HG03139 (cell line): ENCODE measurements at regions not wholly inside any gene's neighbourhood (a gene's known extent, or its start where the extent isn't known, plus 50 kb on each side); places are given as distances from the start of the nearest gene placed in this dataset.
"Not testable (repeated sequence)": the region's sequence is repeated elsewhere in the genome, so short reads cannot be mapped to it uniquely, and the experiment has no call there.

Experiments used
- ATAC-seq: cut with Tn5 transposase; IDR thresholded peaks from one replicate; pipeline ENCODE4 v1.9.1; 2021; ENCODE audit not compliant: unreplicated experiment

DNA sequence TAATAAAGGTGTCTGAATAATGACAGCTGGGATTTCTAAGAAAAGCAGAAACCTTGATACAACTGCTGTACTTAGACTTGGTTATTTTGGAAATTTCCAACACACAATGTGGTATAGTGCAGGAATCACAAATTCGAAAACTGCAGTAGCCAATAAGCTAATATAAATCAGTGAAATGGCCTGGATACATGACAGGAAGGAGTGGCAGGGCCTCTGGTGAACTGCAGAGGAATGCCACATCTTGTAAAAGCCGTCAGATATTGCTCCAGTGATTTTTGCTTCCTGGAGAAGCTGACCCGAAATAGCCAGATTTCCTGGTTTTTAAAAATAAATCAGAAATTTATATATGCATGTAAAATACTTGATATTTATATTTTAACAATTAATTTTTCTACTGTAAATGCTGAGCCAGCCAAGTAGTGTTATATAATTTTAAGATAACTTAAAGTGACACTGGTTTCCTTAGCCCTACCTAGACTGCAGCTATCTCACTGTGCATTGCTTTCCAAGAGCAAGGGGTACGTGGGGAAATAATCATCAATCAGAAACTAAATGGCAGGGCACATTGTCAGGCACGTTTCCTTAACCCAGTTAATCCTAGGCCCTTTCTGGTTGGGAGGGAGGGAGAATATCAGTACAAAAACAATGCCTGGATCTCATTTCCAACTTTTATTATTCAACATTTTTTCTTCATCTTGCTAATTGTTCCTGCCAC lies 182.4 kb downstream of the RASEF start:
- no peak for ATAC-seq

- no peak for ATAC-seq
These were observed 180.8 kb downstream of the RASEF start for GRCh38 chr9:82882138-82882537.

GRCh38 chr9:82882748-82883147 lies 180.2 kb downstream of the RASEF start:
- no peak for ATAC-seq

DNA sequence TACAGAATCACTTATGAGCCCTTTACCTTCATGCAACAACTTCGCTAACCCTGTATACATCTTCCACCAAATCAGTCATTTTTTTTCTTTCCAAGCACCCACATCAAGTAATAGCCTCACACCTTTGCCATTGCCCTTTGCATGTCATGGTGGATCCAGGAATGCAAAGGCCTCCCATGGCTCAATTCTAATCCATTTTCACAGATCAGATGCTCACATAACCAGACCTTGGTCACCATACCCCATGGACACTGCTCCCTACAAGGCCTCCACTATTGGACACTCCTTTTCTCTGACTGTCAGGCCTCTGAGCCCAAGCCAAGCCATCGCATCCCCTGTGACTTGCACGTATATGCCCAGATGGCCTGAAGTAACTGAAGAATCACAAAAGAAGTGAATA lies 179.5 kb downstream of the RASEF start:
- no peak for ATAC-seq

DNA sequence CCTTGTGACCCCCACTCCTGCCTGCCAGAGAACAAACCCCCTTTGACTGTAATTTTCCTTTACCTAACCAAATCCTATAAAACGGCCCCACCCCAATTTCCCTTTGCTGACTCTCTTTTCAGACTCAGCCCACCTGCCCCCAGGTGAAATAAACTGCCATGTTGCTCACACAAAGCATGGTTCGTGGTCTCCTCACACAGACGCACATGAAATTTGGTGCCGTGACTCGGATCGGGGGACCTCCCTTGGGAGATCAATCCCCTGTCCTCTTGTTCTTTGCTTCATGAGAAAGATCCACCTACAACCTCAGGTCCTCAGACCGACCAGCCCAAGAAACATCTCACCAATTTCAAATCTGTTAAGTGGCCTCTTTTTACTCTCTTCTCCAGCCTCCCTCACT lies 179.0 kb downstream of the RASEF start:
- not testable (repeated sequence) for ATAC-seq

- ATAC-seq: no peak
These were observed 172.5 kb downstream of the RASEF start for GRCh38 chr9:82890401-82890800.

DNA sequence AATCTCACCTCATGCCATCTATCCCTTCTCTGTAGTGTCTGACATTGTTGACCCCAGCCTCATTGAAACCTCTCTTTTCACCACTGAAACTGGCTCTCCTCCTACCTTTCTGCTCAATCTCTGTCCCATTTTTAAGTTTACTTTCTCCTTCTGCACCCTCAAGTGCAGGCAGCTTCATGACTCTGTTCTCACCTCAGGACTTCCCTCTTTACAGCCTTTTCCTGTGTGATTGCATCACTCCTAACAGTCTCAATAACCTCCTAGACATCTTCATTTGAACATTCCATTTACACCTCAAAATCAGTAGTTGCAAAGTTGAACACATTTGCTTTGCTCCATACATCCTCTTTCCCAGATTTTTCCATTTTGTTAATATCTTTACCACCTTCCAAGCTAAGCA lies 172.1 kb downstream of the RASEF start:
- no peak for ATAC-seq

- ATAC-seq: no peak
These were observed 171.6 kb downstream of the RASEF start for GRCh38 chr9:82891321-82891720.

DNA sequence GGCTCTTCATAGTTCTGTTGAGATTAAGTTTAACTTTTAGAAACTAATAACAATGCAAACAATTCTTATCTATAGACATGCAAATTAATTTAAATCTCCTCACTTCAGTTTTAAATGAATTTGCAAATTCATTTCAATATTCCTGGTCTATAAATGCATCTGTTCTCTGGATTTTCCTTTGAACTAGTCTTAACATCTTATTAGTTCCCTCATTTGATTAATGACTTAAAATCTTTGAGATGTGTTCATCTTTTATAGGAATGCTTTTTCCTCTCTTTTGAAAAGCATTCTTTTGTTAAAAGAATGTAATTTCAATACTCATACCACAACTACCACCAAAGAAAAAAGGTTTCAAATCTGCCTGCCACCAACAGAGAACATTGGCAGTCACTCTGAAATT lies 169.4 kb downstream of the RASEF start:
- no peak for ATAC-seq

- no peak for ATAC-seq
These were observed 168.4 kb downstream of the RASEF start for GRCh38 chr9:82894548-82894947.

DNA sequence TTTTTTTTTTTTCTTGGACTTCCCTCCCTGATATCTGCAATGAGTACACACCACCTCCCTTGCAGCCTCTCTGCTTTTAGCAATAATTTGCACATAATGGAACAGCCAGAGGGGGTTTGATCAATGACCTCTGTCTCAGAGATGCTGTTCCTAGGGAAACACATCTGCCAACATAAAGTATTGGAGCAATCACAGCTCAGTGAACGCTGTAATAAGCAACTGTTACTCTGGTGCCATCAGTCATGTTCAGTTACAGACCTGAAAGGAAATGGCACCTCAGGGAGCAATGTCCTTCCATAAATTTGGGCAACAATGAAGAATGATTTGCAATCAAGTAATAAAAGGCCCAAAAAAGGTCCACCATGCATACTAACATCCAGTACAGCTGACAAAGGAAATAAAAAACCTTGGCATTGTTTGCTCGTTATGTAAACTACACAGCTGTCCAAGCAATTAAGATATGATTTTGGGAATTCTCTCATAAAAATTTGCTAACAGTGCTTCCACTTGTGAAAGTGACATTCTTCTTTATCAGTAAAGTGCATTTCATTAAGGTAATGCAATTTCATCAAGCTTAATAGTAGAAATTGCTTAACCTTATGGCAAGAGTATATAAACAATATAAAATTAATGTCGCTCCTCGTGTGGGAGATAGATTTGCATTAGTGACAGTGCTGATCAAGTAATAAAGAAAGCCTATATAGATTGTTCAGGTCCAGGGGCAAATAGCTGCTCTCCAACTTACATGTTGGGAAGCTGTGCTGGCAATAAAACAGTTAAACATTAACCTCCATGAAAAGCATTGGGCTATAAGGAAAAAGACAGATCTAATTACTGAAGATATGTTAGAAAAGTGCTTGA lies 167.8 kb downstream of the RASEF start:
- no peak for ATAC-seq

- ATAC-seq: no peak
These were observed 167.2 kb downstream of the RASEF start for GRCh38 chr9:82895822-82896110.

GRCh38 chr9:82903503-82903902 lies 159.4 kb downstream of the RASEF start:
- no peak for ATAC-seq

DNA sequence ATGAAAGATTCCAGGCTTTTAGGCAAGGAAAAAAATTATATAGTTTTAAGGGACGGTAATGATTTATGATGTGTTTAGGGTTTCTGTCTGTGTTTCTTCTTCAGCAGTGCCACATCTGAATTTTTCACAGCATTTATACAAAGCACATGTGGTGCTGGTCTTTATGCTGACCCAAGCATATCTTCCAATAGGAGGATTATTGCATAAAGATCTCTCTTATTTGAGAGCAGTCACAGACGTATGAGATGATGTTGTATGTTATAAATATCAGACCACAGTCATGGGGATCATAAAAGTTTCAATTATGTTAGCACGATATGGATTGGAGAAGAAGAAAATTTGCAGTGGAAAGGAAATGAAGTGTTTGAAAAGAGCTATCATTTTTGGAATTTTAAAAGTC lies 150.9 kb downstream of the RASEF start:
- ATAC-seq: no peak

DNA sequence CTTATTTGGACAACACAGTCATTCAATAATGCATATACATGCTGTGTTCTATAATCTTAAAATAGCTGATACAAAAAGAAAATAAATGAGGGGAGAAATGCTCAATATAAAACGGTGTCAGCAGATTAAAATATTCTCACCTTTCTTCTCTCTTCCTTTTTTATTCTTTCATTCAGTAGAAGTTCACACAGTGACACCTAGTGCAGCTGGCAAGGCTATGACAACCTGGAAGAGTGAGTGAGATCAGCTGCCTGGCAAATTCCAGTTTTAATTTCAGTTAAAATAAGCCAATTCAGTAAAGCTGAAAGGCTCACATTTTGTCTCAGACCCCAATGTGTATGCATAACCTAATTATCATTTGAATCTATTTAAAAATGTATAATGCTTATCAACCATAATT lies 150.3 kb downstream of the RASEF start:
- no peak for ATAC-seq

DNA sequence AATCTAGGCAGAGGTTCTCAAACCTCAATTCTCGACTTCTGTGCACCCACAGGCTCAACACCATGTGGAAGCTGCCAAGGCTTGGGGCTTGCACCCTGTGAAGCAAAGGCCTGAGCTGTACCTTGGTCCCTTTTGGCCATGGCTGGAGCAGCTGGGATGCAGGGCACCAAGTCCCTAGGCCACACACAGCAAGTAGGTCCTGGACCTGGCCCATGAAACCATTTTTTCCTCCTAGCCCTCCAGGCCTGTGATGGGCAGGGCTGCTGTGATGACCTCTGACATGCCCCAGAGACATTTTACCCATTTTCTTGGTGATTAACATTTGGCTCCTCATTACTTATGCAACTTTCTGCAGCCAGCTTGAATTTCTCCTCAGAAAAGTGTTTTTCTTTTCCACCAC lies 146.7 kb downstream of the RASEF start:
- not testable (repeated sequence) for ATAC-seq

- no peak for ATAC-seq
These were observed 142.8 kb downstream of the RASEF start for GRCh38 chr9:82920154-82920553.

GRCh38 chr9:82922686-82923085 lies 140.3 kb downstream of the RASEF start:
- no peak for ATAC-seq

DNA sequence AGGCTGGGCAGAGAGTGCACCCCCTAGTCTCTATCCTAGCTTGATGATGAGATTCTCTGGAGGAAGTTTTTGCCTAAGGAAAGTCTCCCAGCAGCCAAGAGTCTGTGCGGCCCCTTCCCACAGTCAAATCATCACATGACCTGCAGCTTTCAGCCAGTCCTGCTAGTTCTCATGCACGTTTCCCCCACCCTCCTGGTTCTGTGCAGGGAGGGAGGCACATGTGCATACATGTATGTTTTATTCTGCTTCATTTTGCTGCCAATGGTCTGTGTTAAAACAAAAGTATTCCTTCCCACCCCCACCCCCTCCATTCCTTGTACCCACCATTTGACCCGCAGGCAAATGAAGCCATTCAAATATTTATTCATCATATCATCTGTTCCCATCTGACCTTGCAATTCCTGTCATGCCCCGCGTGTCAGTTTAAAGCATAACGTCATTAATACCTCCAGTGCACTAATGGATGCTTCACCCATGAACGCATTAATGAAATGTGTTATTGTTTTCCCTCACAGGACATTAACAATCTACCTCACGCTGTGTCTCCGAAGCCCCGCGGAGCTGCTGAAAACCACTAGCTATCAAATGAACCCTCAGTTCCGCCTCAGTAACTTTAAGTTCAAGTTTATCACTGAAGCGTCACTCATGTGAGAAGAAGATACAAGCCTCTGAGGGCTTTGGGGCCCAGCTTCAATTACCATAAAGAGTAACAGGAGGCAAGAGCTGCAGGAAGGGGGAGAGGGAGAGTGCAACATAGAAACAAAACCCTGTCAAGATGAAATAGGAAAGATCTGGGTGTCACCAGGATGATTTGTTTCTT lies 139.6 kb downstream of the RASEF start:
- no peak for ATAC-seq

- no peak for ATAC-seq
These were observed 138.9 kb downstream of the RASEF start for GRCh38 chr9:82923912-82924605.
